ENCODE measurements at regions not wholly inside any gene's neighbourhood (a gene's known extent, or its start where the extent isn't known, plus 50 kb on each side); places are given as distances from the start of the nearest gene placed in this dataset.
A peak's percentile ranks its signal among the peaks of the same experiment; 100 is the strongest.

GRCh38 chr7:121603886-121604285 is 207.8 kb upstream of the FAM3C start:
- peaks cover 47% of the 10 kb centered on the region; the same call in 1 of the 2 replicates for H3K27me3 ChIP-seq (ENCODE audit: insufficient read depth)
- ChIA-PET CTCF (interaction anchor here (1.0 kb wide), 1 partner anchor 391 kb away, joined by 4 read pairs; no protein-coding TSS in a partner anchor), POLR2A (no interaction called here)
- 6% methylated on average over 2 of the region's 2 CpGs for WGBS (ENCODE audit: low lambda C conversion rate)
- H3K79me2 ChIP-seq (ENCODE audit: insufficient read depth): no peaks in the 10 kb centered on the region
- TF ChIP-seq SMC3 (IDR thresholded peaks at IDR 0.05; ENCODE audit: low read depth, low read length): no peak
- no peaks in the 10 kb centered on the region for H3K36me3 ChIP-seq (replicated peaks in 1 of 2; ENCODE audit: control insufficient read depth in 1 of 2, insufficient read depth in 2 of 2, low read length in 1 of 2)
- H3K4me1 ChIP-seq (ENCODE audit: control insufficient read depth in 1 of 2, insufficient read depth in 2 of 2, low read depth in 1 of 2, low read length in 1 of 2): peaks cover 0 to 3% of the 10 kb centered on the region in 2 experiments; a peak in 3 of 4 replicates
- no peak overlapping the region for H3K9ac ChIP-seq
- 0 out of 2 replicates have a peak, but pooled peaks cover 3% of the 10 kb centered on the region for H3K9me3 ChIP-seq
- H3K27ac ChIP-seq (ENCODE audit: low read depth in 2 of 2, low read length in 1 of 2): no peak overlapping the region
- H3K9me2 ChIP-seq: no peaks in the 10 kb centered on the region
- H3F3A ChIP-seq (replicated peaks; ENCODE audit: insufficient read depth): no peaks in the 10 kb centered on the region
- no peaks in the 10 kb centered on the region for H4K20me1 ChIP-seq (ENCODE audit: insufficient read depth)
- no peak overlapping the region for H3K4me2 ChIP-seq
- DNase-seq: no peak
- no peak overlapping the region for H3K4me3 ChIP-seq (ENCODE audit: low read depth in 2 of 2, low read length in 1 of 2)
- H2AFZ ChIP-seq (ENCODE audit: low read depth): no peak overlapping the region

GRCh38 chr7:121599887-121600286 is 203.8 kb upstream of the FAM3C start:
- Histone ChIP-seq H2AFZ (ENCODE audit: low read depth) (0 out of 2 replicates have a peak overlapping the region, but pooled peaks have one; percentile 4), H3K9ac (no peak overlapping the region), H3K4me3 (ENCODE audit: low read depth in 2 of 2, low read length in 1 of 2) (no peak overlapping the region), H4K20me1 (ENCODE audit: insufficient read depth) (no peaks in the 10 kb centered on the region), H3F3A (replicated peaks; ENCODE audit: insufficient read depth) (no peaks in the 10 kb centered on the region), H3K9me3 (0 out of 2 replicates have a peak, but pooled peaks cover 3% of the 10 kb centered on the region), H3K36me3 (replicated peaks in 1 of 2; ENCODE audit: control insufficient read depth in 1 of 2, insufficient read depth in 2 of 2, low read length in 1 of 2) (no peaks in the 10 kb centered on the region), H3K27ac (ENCODE audit: low read depth in 2 of 2, low read length in 1 of 2) (no peak overlapping the region), H3K9me2 (no peaks in the 10 kb centered on the region), H3K79me2 (ENCODE audit: insufficient read depth) (no peaks in the 10 kb centered on the region), H3K4me1 (ENCODE audit: control insufficient read depth in 1 of 2, insufficient read depth in 2 of 2, low read depth in 1 of 2, low read length in 1 of 2) (no peaks in the 10 kb centered on the region; a peak in 1 of 4 replicates), H3K4me2 (no peak overlapping the region), H3K27me3 (ENCODE audit: insufficient read depth) (peaks cover 12% of the 10 kb centered on the region; the same call in 1 of the 2 replicates)
- POLR2A ChIA-PET: no interaction called here
- CTCF ChIA-PET: interaction anchor here (2.1 kb wide), 1 partner anchor 395 kb away, joined by 6 read pairs; no protein-coding TSS in a partner anchor
- DNase-seq: no peak
- TF ChIP-seq CHD2 (IDR thresholded peaks at IDR 0.05; ENCODE audit: low read length, partially characterized antibody): no peak
- TF ChIP-seq PBX3 (IDR thresholded peaks at IDR 0.05): no peak
- TF ChIP-seq USF1 (IDR thresholded peaks at IDR 0.05; ENCODE audit: borderline replicate concordance, low read depth): no peak
- TF ChIP-seq ZBTB33 (IDR thresholded peaks at IDR 0.05; ENCODE audit: borderline replicate concordance, low read depth): no peak
- no peak for TF ChIP-seq SIN3A (IDR thresholded peaks at IDR 0.05; ENCODE audit: borderline replicate concordance, low read depth, low read length)
- no peak for TF ChIP-seq JUND (IDR thresholded peaks at IDR 0.05)
- no peak for TF ChIP-seq EZH2phosphoT487 (IDR thresholded peaks at IDR 0.05; ENCODE audit: borderline replicate concordance, low read depth)
- TF ChIP-seq TAF1 (IDR thresholded peaks at IDR 0.05; ENCODE audit: borderline replicate concordance, low read depth, low read length): no peak
- TF ChIP-seq TCF12 (IDR thresholded peaks at IDR 0.05): no peak
- no peak for TF ChIP-seq FOXJ3 (CRISPR knock-in tag; IDR thresholded peaks at IDR 0.05)
- no peak for TF ChIP-seq TEAD4 (IDR thresholded peaks at IDR 0.05; ENCODE audit: borderline replicate concordance, insufficient read depth)
- TF ChIP-seq IRF3 (IDR thresholded peaks at IDR 0.05; ENCODE audit: low read depth, low read length): no peak
- TF ChIP-seq MEF2A (IDR thresholded peaks at IDR 0.05; ENCODE audit: borderline replicate concordance, low read depth): no peak
- TF ChIP-seq ELF1 (IDR thresholded peaks at IDR 0.05): no peak
- TF ChIP-seq RAD21 (IDR thresholded peaks at IDR 0.05; ENCODE audit: low read length): no peak
- no peak for TF ChIP-seq YY1 (IDR thresholded peaks at IDR 0.05; ENCODE audit: low read depth)
- 79% methylated on average over 1 of the region's 1 CpG for WGBS (ENCODE audit: low lambda C conversion rate)

Data from SK-N-SH (cell line).